K562 (cell line): ENCODE measurements at regions not wholly inside any gene's neighbourhood (a gene's known extent, or its start where the extent isn't known, plus 50 kb on each side); places are given as distances from the start of the nearest gene placed in this dataset.

Experiments used
- ATAC-seq: fragments of 200-7000 bp; cut with Tn5 transposase; 3 replicates; pipeline ENCODE4 v1.9.1; 2020; ENCODE audit warnings: moderate library complexity
- BruUV-seq: library from RNA; stranded (reverse); fragments of 400-500 nt; replicated peaks from 2 replicates; lab custom pipeline; 2021; lab: Mats Ljungman, UMichigan
- CTCF ChIA-PET: fragments of 300-600 bp; formaldehyde crosslinking; extraction: SDS; loops from one replicate; lab custom pipeline; 2021; ENCODE audit warnings: low intra/inter-chr PET ratio; lab: Yijun Ruan, JAX
- POLR2A ChIA-PET: fragments of 300-600, 350-650 bp; sonication (Branson Sonifier 250); formaldehyde crosslinking; extraction: SDS; loops from one replicate; lab custom pipeline; 2021; ENCODE audit warnings: antibody characterized with exemption, inconsistent platforms; lab: Yijun Ruan, JAX
- DNase-seq, 4 experiments: peaks; one replicate each; pipeline versions ENCODE4 v3.0.0 to v3.0.0-alpha.2; 2011 to 2018; ENCODE audit warnings: low spot score in 3 of 4, mixed read lengths in 3 of 4; ENCODE audit errors: extremely low read depth in 1 of 4
- FAIRE-seq: peaks from 2 replicates; lab custom pipeline; 2011; peaks lifted over from hg19 to GRCh38; lab: Jason Lieb, UNC
- H2AFZ ChIP-seq: 2 replicates; pipeline ENCODE4 v1.6.0; 2011; ENCODE audit warnings: low read depth, low read length, control low read depth, inconsistent platforms
- H3K27ac ChIP-seq: fragments of 200-600 bp; 3 replicates; pipeline ENCODE4 v1.8.0; 2011; ENCODE audit warnings: low read depth, mild to moderate bottlenecking, control low read depth, inconsistent platforms, low read length, moderate library complexity, mixed read lengths; ENCODE audit errors: extremely low read depth
- H3K27me3 ChIP-seq, 2 experiments: fragments of 300-600 bp in 1 of 2; 2 replicates in 1 of 2; 3 replicates in 1 of 2; pipeline versions ENCODE4 v1.6.0 to v1.8.0; 2011; ENCODE audit warnings: inconsistent platforms in 2 of 2, low read length in 2 of 2, mild to moderate bottlenecking in 1 of 2, mixed read lengths in 1 of 2, moderate library complexity in 1 of 2; ENCODE audit not compliant: control insufficient read depth in 2 of 2, insufficient read depth in 2 of 2
- H3K36me3 ChIP-seq: fragments of 300-600 bp; 3 replicates; pipeline ENCODE4 v1.8.0; 2011; ENCODE audit warnings: mild to moderate bottlenecking, low read length, inconsistent platforms; ENCODE audit not compliant: control insufficient read depth, insufficient read depth
- H3K4me1 ChIP-seq, 2 experiments: fragments of 200-600 bp in 1 of 2; replicated peaks in 1 of 2; 2 replicates in 1 of 2; 3 replicates in 1 of 2; pipeline versions ENCODE4 v1.5.1 to v1.8.0; 2011; ENCODE audit warnings: inconsistent platforms in 2 of 2, low read length in 2 of 2, mild to moderate bottlenecking in 1 of 2, mixed read lengths in 1 of 2, moderate library complexity in 1 of 2; ENCODE audit not compliant: control insufficient read depth in 2 of 2, insufficient read depth in 2 of 2
- H3K4me2 ChIP-seq: 2 replicates; pipeline ENCODE4 v1.6.1; 2011; ENCODE audit warnings: low read length, control low read depth, inconsistent platforms, mixed read lengths; ENCODE audit not compliant: insufficient read depth
- H3K4me3 ChIP-seq: fragments of 200-600 bp; sonication (generic), shearing (Covaris generic); 2 replicates; pipeline ENCODE4 v1.5.1; 2016; ENCODE audit warnings: control low read depth, inconsistent platforms
- H3K79me2 ChIP-seq: fragments of 200-600 bp; 3 replicates; pipeline ENCODE4 v1.8.0; 2011; ENCODE audit warnings: low read length, inconsistent platforms; ENCODE audit not compliant: control insufficient read depth, insufficient read depth
- H3K9ac ChIP-seq, 2 experiments: 2 replicates each; pipeline versions ENCODE4 v1.6.0 to v1.6.1; 2011; ENCODE audit warnings: low read depth in 2 of 2, low read length in 2 of 2, control low read depth in 1 of 2, inconsistent platforms in 1 of 2, mild to moderate bottlenecking in 1 of 2, mixed read lengths in 1 of 2; ENCODE audit not compliant: insufficient read depth in 1 of 2
- H3K9me1 ChIP-seq: one replicate; pipeline ENCODE4 v1.6.0; 2011; ENCODE audit warnings: inconsistent platforms, mild to moderate bottlenecking, low read length, moderate library complexity; ENCODE audit not compliant: control insufficient read depth, insufficient read depth
- H3K9me3 ChIP-seq: replicated peaks from 2 replicates; pipeline ENCODE4 v1.5.1; 2011; ENCODE audit warnings: low read depth, low read length, inconsistent platforms; ENCODE audit not compliant: control insufficient read depth, insufficient read depth
- H4K20me1 ChIP-seq: replicated peaks from 2 replicates; pipeline ENCODE4 v1.6.1; 2011; ENCODE audit warnings: low read length, inconsistent platforms, mixed read lengths; ENCODE audit not compliant: control insufficient read depth, insufficient read depth
- CBFB ChIP-seq: sonication (generic); formaldehyde crosslinking; IDR thresholded peaks from 2 replicates; pipeline ENCODE4 v1.4.0; 2020; ENCODE audit warnings: mild to moderate bottlenecking, missing genetic modification reagents
- FOXP4 ChIP-seq: sonication (generic); formaldehyde crosslinking; IDR thresholded peaks from 2 replicates; pipeline ENCODE4 v1.8.0; 2022; ENCODE audit warnings: mild to moderate bottlenecking, missing genetic modification reagents, borderline replicate concordance
- HNRNPH1 ChIP-seq: fragments of 200-400 bp; formaldehyde crosslinking; optimal IDR thresholded peaks from 2 replicates; pipeline ENCODE3; 2017; ENCODE audit warnings: low read depth, mild to moderate bottlenecking, low read length, moderate library complexity
- MYNN ChIP-seq, 2 experiments: sonication (generic); formaldehyde crosslinking in 1 of 2; IDR thresholded peaks; 2 replicates each; pipeline versions ENCODE4 v1.5.0 to v1.6.1; 2016 to 2020; ENCODE audit warnings: antibody characterized with exemption in 1 of 2, missing genetic modification reagents in 1 of 2
- PATZ1 ChIP-seq: fragments of 250-450 bp; sonication (Bioruptor Pico); IDR thresholded peaks from 2 replicates; pipeline ENCODE4 v1.5.0; 2020; ENCODE audit warnings: mild to moderate bottlenecking, borderline replicate concordance
- SMAD3 ChIP-seq: fragments of 450-650 bp; formaldehyde crosslinking; conservative IDR thresholded peaks from 2 replicates; pipeline ENCODE4 v1.4.0; 2020; ENCODE audit warnings: mild to moderate bottlenecking
- SOX6 ChIP-seq: fragments of 450-650 bp; IDR thresholded peaks from 2 replicates; pipeline ENCODE4 v1.6.1; 2014; ENCODE audit warnings: mild to moderate bottlenecking
- ZNF124 ChIP-seq: sonication (generic); formaldehyde crosslinking; IDR thresholded peaks from 2 replicates; pipeline ENCODE4 v1.8.1; 2022; ENCODE audit warnings: missing genetic modification reagents
- ZNF184 ChIP-seq: sonication (generic); formaldehyde crosslinking; IDR thresholded peaks from 2 replicates; pipeline ENCODE4 v1.5.0; 2020; ENCODE audit warnings: missing genetic modification reagents
- ZNF277 ChIP-seq: fragments of 250-450 bp; sonication (Bioruptor Pico); IDR thresholded peaks from 2 replicates; pipeline ENCODE4 v1.8.0; 2022; ENCODE audit warnings: inconsistent platforms, mild to moderate bottlenecking, moderate library complexity, borderline replicate concordance
- ZNF282 ChIP-seq: sonication (generic); formaldehyde crosslinking; IDR thresholded peaks from 2 replicates; pipeline ENCODE4 v1.8.1; 2023; ENCODE audit warnings: missing genetic modification reagents
- ZNF717 ChIP-seq: fragments of 250-450 bp; sonication (Bioruptor Pico); IDR thresholded peaks from 2 replicates; pipeline ENCODE4 v1.5.0; 2021
- WGBS: fragments of 100-300 bp; shearing (Covaris generic); methylation state at CpG from one replicate; pipeline ENCODE4 v1.1.6; 2016; ENCODE audit warnings: low coverage, mixed read lengths; ENCODE audit not compliant: insufficient coverage; ENCODE audit errors: missing lambda C conversion rate; 5-methylcytosine and 5-hydroxymethylcytosine counted together
- in situ Hi-C: fragments of 300-500 bp; cut with MboI; formaldehyde crosslinking; loops from 4 replicates; pipeline ENCODE4 v1.15.0; 2018; ENCODE audit warnings: inconsistent platforms, mixed read lengths
- intact Hi-C: fragments of 100-400 bp; cut with micrococcal nuclease; formaldehyde crosslinking; loops from 2 replicates; pipeline ENCODE4 v1.14.2; 2022

GRCh38 chr13:80858131-80858530 lies 517.2 kb upstream of the SPRY2 start:
- WGBS, result under 1% methylated on average over 2 of the region's 2 CpGs
- DNase-seq, result no peak
- H3K9ac ChIP-seq, result no peak overlapping the region
- H3K4me3 ChIP-seq, result no peak overlapping the region
- ChIA-PET CTCF (no interaction called here), POLR2A (interaction anchor here (1.0 kb wide), 1 partner anchor 8 kb away, joined by 3 read pairs; no protein-coding TSS in a partner anchor)
- H2AFZ ChIP-seq, result no peak overlapping the region
- H3K9me3 ChIP-seq, result no peaks in the 10 kb centered on the region; the same call in 1 of the 2 replicates
- H3K9me1 ChIP-seq, result no peaks in the 10 kb centered on the region
- H3K79me2 ChIP-seq, result no peaks in the 10 kb centered on the region
- no peaks in the 10 kb centered on the region for H3K36me3 ChIP-seq
- no peak for TF ChIP-seq CBFB (CRISPR knock-in tag)
- TF ChIP-seq SOX6, result no peak
- 0 out of 2 replicates have a peak, but pooled peaks have one; percentile 60 for TF ChIP-seq ZNF717
- TF ChIP-seq FOXP4 (CRISPR knock-in tag), result no peak
- TF ChIP-seq ZNF277, result no peak
- TF ChIP-seq ZNF184 (CRISPR knock-in tag), result 0 out of 2 replicates have a peak, but pooled peaks have one; percentile 56
- no peak for TF ChIP-seq ZNF282 (CRISPR knock-in tag)
- no peak for TF ChIP-seq MYNN (IDR thresholded peaks at IDR 0.05)
- 0 out of 2 replicates have a peak, but pooled peaks have one; percentile 12 for TF ChIP-seq MYNN (CRISPR knock-in tag; IDR thresholded peaks at IDR 0.05)
- no peak for TF ChIP-seq PATZ1 (CRISPR knock-in tag)
- TF ChIP-seq ZNF124 (CRISPR knock-in tag), result no peak
- TF ChIP-seq HNRNPH1, result no peak
- TF ChIP-seq SMAD3 (CRISPR knock-in tag), result no peak
- FAIRE-seq, result no peak
- no peak overlapping the region for H3K27ac ChIP-seq
- in situ Hi-C loops, result no loop called here
- intact Hi-C loops, result no loop called here
- no peaks in the 10 kb centered on the region for H3K27me3 ChIP-seq
- H3K4me2 ChIP-seq, result no peak overlapping the region
- no peaks in the 10 kb centered on the region for H4K20me1 ChIP-seq
- BruUV-seq, result no TSS peak
- no peaks in the 10 kb centered on the region for H3K4me1 ChIP-seq
- ATAC-seq, result no peak
